ENCODE measurements at regions not wholly inside any gene's neighbourhood (a gene's known extent, or its start where the extent isn't known, plus 50 kb on each side); places are given as distances from the start of the nearest gene placed in this dataset.

DNA sequence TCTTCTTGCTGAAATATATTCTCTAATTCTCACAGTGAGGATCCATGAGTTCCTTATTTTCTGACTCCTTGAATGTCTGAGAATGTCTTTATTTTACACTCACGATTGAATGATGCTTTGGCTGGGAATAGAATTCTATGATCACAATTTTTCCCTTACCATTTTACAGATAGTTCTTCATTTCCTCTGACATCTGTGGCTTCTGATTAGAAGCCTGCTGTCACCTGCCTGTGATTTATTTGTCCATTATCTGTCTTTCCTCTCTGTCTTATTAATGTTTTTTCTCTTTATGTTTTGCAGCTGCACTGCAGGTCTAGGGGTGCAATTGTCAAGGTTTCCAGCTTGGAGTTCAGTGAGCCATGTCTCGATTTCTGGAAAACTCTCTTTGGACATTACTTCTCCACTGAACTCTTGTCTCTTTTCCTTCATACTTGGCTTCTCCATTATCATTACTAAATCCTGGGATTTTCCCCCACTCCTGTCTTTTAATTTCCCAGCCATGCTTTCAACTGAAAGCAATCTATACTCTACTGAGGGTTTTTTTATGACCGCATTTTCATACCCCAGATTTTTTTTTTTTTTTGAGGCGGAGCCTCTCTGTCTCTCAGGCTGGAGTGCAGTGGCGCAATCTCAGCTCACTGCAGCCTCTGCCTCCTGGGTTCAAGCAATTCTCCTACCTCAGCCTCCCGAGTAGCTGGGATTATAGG lies 85.8 kb upstream of the PRNP start:
- DNase-seq (ENCODE audit: low read depth in 2 of 2), result no peak

DNA sequence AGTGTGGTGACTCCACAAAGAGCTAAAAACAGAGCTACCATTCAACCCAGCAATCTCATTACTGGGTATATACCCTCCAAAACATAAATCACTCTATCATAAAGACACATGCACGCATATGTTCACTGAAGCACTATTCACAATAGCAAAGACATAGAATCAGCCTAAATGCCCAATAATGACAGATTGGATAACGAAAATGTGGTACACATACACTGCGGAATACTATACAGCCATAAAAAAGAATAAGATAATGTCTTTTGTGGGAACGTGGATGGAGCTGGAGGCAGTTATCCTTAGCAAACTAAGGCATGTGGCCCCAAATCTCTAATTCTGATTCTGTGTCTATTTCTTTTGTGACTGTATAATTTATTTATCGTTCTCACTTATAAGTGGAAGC lies 89.0 kb upstream of the PRNP start:
- no peak for DNase-seq (ENCODE audit: low read depth in 2 of 2)

DNA sequence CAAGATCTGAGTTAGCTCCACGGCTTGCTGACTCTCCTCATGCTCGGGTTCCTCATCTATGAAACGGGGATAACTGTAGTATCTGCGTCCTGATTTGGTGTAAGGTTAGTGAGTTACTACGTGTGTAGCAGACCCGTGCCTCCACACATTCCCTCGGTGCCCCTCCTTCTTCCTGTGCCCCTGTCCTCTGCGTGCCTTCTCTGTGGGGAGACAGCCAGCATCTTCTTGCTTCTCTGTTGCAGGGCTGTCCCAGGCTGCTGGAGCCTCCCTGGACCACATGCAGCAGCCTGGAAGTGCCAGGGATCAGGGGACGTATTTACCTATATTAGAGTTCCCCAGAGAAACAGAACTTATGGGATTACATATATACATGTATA lies 93.1 kb upstream of the PRNP start:
- DNase-seq (ENCODE audit: low read depth in 2 of 2), result no peak

DNA sequence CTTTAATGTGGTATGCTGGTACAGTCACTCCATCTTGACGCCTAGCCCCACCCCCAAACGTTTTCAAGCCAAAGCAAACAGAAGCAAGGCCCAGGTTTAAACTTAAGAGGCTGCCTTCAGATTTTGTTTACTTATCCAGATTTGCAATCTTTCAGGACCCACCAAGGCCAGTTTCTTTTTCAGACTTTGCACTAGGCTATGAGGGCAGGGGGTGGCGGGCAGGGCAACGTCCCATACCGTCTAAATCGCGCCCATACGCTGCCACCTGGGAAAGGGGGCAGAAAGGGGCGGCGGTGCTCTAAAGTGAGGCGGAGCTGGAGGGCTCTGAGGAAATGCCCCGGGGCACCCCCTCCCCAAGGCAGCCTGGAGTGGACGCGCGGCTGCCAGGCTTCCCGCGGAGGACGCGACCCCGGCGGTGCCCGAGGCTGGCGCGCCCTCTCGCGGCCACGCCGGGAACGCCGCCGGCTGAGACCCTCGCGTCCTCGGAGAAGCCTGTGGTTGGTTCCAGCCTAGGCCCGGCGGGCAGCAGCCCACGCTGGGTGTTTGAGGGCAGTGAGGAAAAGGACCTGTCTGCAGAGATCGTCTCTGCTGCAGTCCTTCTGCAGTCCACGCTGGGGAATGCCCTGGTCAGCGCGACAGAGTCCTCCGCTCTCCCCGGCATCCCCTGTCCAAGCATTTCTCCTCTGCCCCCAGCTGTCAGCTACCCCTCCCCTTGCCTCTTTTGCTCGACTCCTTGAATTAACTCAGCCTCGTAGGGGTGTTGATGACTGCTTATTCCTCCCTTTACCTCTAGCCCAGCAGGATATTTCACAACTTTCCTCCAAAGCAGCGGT lies 93.7 kb upstream of the PRNP start:
- peak; percentile 10 to 29 for DNase-seq (ENCODE audit: low read depth in 2 of 2)

DNA sequence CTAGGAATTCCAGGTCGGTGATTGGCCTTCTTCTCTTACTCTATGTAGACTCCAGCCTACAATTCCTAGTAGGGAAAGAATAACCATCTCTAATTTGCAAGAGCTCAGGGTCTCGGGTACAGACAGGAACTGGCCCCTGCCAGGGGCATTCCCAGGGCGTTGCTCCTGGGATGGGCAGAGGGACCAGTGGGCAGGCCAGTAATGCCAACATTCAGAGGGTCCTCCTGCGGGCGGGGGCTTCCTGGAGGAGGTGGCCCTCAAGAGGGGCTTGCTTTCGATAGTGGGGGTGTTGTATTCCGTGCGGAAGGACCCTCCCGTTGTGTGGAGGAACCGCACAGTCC lies 94.3 kb upstream of the PRNP start:
- DNase-seq (ENCODE audit: low read depth in 2 of 2), result no peak

DNA sequence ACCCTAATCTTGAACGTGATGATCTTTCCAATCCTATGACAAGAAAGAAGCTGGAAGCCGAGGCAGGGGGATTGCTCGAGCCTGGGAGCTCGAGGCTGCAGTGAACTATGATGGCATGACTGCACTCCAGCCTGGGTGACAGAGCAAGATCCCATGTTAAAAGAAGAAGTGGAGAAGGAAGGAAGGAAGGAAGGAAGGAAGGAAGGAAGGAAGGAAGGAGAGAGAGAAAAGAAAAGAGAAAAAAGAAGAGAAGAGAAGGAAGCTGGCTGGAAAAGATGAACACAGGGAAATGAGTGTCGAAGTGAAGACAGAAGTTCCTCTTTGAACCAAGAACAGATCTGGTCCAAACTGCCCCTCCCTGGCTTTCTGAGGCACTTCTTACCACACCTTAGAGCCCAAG lies 100.5 kb upstream of the PRNP start:
- DNase-seq (ENCODE audit: low read depth in 2 of 2), result no peak

GRCh38 chr20:4585104-4585753 lies 101.0 kb upstream of the PRNP start:
- no peak for DNase-seq (ENCODE audit: low read depth in 2 of 2)

- no peak for DNase-seq (ENCODE audit: low read depth in 2 of 2)
Observed at GRCh38 chr20:4584510-4584909, 101.7 kb upstream of the PRNP start.

- DNase-seq (ENCODE audit: low read depth in 2 of 2), result no peak
Observed at GRCh38 chr20:4581838-4582237, 104.4 kb upstream of the PRNP start.

DNA sequence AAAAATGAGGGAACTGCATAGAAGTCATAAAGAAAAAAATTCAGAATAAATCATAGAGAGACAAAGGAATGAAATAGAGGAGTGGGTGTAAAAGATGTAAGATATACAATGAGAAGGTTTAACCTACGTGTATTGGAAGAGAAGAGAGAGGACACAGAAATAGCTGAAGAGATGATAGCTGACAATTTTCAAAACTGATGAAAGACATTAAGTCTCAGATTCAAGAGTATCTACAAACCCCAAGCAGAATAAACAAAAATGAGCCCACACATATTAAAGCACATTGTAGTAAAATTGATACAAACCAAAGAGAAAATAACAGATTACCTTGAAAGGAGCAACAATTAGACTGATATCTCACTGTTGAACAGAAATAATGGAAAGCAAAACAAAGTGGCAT lies 107.9 kb upstream of the PRNP start:
- DNase-seq (ENCODE audit: low read depth in 2 of 2), result no peak

DNA sequence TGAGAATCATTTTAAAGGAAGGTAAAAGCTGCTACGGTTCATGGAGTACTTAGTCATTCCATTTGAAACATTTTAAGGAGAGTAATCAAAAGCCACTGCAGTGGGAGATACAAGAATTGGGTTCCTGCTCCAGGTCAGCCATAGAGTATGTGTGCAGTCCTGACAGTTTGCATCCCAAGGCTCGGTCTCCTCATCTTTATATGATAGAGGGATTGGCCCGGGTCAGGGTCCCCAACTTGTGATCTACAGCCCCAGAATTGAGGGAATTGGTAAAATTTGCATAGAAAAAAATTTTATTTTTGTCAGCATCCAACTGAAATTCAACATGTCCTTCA lies 111.9 kb upstream of the PRNP start:
- DNase-seq (ENCODE audit: low read depth in 2 of 2), result no peak

DNA sequence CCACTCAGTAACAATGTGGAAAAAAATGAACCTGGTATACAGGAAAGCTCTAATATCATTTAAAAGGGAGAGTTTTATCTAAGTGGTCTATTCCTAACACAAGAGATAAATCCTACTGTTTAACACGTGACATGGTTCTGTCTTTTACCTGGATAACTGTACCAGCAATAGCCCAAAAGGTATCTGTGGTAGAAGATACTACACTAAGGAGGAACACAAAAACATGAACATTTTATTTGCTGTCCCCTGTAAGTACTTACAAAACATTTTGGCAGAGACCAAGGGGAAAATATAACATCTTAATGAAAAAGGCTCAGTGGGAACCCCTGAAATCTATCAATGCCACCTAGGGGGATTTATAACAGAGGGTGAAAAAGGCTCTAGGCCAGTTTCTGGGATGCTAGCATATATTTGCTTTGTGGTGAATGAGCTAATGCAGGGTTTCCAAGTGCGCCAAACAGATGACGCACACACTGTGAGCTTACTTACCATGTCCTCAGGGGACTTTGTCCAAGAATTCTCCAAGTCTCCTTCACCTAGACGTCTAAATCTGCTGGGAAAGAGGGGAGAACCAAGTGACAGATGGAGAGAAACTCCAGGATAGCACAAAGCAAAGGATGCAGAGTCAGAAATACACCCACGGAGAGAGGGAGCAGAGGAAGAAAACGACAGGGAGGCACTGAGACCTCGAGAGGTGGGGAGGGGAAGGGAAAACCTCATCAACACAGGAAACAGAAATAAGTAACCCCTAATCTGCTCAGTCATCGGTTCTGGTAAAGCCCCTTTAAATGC lies 112.5 kb upstream of the PRNP start:
- no peak for DNase-seq (ENCODE audit: low read depth in 2 of 2)

GRCh38 chr20:4571759-4572531 lies 114.3 kb upstream of the PRNP start:
- DNase-seq (ENCODE audit: low read depth in 2 of 2), result no peak

- no peak for DNase-seq (ENCODE audit: low read depth in 2 of 2)
Observed at GRCh38 chr20:4569865-4570264, 116.4 kb upstream of the PRNP start.

DNA sequence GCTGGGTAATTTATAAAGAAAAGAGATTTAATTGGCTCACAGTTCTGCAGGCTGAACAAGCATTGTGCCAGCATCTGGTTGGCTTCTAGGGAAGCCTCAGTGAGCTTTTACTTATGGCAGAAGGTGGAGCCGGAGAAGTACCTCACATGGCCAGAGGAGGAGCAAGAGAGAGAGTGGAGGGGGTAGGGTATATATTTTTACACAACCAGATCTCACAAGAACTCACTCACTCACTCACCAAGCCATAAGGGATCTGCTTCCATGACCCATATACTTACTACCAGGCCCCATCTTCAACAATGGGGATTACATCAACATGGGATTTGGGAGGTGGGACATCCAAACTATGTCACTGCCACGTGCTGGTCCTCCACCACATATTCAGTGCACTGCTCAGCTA lies 117.2 kb upstream of the PRNP start:
- DNase-seq (ENCODE audit: low read depth in 2 of 2), result no peak

DNA sequence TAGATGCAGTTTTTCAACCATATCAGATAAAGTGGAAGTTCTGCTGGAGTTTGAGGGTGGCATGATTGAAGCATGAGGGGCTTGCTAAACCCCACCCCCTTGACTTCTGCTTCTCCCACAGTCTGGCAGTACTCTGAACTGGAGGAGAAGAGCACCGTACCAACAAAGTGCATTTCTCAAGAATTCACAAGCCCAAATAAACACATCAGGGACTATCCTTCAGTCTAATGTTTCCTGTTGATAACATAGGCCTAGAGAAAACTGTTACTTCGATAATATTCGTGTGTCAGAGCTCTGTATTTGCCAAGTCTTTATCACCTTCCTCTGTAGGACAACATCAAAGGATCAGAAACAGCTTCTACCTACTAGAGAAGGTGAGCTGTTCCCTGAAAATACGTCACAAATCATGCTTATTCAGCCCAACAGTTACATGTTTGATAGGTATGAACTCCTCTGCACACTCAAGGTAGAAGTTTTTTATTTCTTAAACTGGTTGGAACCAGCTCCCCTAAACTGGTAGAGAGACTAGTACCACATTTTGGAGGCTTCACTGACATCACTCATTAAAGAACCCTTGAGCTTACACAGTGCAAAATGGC lies 117.8 kb upstream of the PRNP start:
- DNase-seq (ENCODE audit: low read depth in 2 of 2), result no peak

GRCh38 chr20:4567170-4567569 lies 119.1 kb upstream of the PRNP start:
- DNase-seq (ENCODE audit: low read depth in 2 of 2), result no peak

GRCh38 chr20:4563534-4563933 lies 122.7 kb upstream of the PRNP start:
- DNase-seq (ENCODE audit: low read depth in 2 of 2), result no peak

DNA sequence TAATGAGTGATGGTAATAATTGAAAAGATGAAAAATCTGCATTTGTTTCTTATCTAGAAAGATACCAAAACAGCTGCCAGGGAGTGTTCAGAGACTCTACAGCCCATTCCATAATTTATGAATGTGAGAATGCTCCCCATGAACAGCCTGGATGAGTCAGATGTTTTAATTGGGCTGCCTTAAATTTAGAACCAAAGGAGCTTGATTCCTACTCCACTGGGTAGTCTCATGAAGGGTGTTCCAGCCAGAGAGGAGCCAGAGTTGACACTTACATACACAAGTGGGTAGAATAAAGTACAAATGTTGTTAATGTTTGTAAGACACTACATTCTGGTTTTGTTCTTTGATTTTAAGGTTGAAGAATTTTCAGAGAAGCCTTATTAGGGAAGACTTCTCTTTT lies 123.2 kb upstream of the PRNP start:
- DNase-seq (ENCODE audit: low read depth in 2 of 2), result no peak

DNA sequence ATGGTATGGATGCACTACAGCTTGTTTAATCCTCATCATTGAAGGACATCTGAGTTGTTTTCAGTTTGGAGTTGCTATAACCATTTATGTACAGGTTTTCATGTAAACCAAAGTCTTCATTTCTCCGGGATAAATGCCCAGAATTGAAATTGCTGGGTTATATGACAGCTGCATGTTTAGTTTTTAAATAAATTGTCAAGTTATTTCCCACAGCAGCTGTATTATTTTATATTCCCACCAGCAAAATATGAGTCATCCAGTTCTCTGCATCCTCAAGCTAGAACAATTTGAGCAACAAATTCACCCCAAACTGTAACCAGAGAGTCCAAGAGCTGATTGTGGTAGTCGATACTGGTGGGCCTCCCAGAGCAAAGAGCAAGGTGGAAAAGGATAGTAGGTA lies 125.6 kb upstream of the PRNP start:
- no peak for DNase-seq (ENCODE audit: low read depth in 2 of 2)

DNA sequence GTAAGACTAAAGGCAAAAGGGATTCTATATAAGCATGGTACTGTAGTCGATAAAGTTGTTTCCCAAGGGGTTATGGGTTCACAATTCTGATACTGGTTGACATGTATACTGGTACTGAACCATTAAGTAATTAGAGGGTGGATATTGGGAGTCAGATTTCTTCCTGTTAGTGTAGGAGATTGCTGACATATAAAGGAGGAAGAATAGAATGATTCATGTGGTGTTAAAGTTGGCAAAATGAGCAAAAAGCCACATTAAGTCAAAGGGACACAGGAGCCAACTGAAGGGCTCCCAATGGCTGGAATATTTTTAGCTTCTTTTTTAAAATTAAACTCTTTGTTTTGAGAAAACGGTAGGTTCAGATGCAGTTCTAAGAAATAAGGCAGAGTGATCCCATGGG lies 126.3 kb upstream of the PRNP start:
- DNase-seq (ENCODE audit: low read depth in 2 of 2), result no peak
